ENCODE measurements at regions not wholly inside any gene's neighbourhood (a gene's known extent, or its start where the extent isn't known, plus 50 kb on each side); places are given as distances from the start of the nearest gene placed in this dataset.
A peak's percentile ranks its signal among the peaks of the same experiment; 100 is the strongest.
"Not testable (repeated sequence)": the region's sequence is repeated elsewhere in the genome, so short reads cannot be mapped to it uniquely, and the experiment has no call there.

DNA sequence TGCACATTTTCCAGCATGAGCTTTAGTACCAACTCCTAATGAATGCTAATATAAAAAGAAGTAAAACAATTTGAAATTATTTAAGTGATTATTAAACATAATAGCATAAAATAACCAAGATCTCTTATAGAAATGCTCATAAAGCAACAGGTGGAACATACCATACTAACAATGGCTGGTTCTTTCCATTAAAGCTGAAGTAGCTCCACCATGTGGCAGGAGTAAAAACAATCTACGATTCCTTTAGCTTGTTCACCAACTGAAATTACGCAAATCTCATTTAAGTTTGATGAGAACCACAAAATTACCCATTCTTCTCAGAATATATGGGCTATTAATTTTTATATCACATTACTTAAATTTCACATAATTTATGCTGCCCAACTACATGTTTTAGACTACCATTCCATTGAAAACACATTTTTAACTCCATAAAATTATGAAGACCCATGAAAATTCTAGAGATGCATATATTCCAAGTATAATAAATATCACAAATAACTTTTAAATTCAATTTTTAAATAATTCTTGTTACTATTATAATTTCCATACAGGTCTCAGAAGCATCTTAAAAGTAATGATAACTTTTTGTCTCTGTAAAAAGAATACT, 213.6 kb downstream of the DAD1 start:
- H3K27ac ChIP-seq = no peak overlapping the region
- TF ChIP-seq, protein P1, sequence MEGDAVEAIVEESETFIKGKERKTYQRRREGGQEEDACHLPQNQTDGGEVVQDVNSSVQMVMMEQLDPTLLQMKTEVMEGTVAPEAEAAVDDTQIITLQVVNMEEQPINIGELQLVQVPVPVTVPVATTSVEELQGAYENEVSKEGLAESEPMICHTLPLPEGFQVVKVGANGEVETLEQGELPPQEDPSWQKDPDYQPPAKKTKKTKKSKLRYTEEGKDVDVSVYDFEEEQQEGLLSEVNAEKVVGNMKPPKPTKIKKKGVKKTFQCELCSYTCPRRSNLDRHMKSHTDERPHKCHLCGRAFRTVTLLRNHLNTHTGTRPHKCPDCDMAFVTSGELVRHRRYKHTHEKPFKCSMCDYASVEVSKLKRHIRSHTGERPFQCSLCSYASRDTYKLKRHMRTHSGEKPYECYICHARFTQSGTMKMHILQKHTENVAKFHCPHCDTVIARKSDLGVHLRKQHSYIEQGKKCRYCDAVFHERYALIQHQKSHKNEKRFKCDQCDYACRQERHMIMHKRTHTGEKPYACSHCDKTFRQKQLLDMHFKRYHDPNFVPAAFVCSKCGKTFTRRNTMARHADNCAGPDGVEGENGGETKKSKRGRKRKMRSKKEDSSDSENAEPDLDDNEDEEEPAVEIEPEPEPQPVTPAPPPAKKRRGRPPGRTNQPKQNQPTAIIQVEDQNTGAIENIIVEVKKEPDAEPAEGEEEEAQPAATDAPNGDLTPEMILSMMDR (IDR thresholded peaks at IDR 0.05; ENCODE audit: low read depth, low read length) = peak; percentile 35; the same call in 1 of the 2 replicates
- peaks cover 47% of the 10 kb centered on the region for H3K27me3 ChIP-seq (ENCODE audit: insufficient read depth, low read depth, severe bottlenecking)
- no peaks in the 10 kb centered on the region for H3K36me3 ChIP-seq
- peak; percentile 16 for DNase-seq
- no peaks in the 10 kb centered on the region for H3K9me3 ChIP-seq (ENCODE audit: severe bottlenecking)
- H3K4me3 ChIP-seq (ENCODE audit: low read depth, low read length) = no peak overlapping the region

DNA sequence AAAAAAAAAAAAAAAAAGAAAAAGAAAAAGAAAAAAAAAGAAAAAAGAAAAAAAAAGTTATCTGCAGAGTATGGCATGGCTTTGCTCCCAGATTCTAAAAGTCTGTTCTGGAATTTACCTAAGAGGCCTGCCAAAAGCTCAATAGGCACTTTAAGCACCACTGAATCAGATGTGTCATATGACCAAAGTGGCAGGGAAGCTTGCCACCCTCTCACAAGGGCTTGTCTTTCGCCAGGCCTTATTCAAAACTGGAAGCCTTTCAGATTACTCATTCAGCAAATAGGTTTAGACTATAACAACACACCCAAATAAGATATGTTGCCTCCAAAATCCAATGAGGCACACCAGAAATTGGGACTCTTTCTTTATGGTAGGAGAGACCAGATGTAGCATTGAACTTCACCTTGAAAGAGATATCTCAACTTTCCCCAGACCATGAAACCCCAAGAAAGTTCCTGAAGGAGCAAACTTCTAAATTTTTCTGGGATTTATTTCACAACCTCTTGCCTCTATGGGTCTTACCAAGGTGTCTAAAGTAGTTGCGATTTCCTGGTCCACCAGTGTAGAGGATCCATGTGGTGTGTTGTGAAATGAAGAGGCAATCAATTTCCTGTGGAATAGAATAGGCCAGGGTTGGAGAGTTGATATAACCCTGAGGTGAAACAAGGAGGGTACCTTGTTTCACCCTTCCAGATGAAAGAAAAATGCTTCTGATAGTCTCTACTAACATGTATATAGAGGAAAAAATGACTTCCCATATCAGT, 218.8 kb downstream of the DAD1 start:
- Histone ChIP-seq H3K4me3 (ENCODE audit: low read depth, low read length) (no peak overlapping the region), H3K36me3 (no peaks in the 10 kb centered on the region), H3K27me3 (ENCODE audit: insufficient read depth, low read depth, severe bottlenecking) (peaks cover 26% of the 10 kb centered on the region), H3K27ac (no peak overlapping the region), H3K9me3 (ENCODE audit: severe bottlenecking) (no peaks in the 10 kb centered on the region)
- TF ChIP-seq, protein P1 (IDR thresholded peaks at IDR 0.05; ENCODE audit: low read depth, low read length) = no peak
- DNase-seq = no peak

GRCh38 chr14:22358726-22359125, 230.3 kb downstream of the DAD1 start:
- no peak overlapping the region for H3K4me3 ChIP-seq (ENCODE audit: low read depth, low read length)
- TF ChIP-seq, protein P1 (IDR thresholded peaks at IDR 0.05; ENCODE audit: low read depth, low read length) = no peak
- H3K9me3 ChIP-seq (ENCODE audit: severe bottlenecking) = no peaks in the 10 kb centered on the region
- H3K27me3 ChIP-seq (ENCODE audit: insufficient read depth, low read depth, severe bottlenecking) = peaks cover 27% of the 10 kb centered on the region
- H3K36me3 ChIP-seq = no peaks in the 10 kb centered on the region
- no peak overlapping the region for H3K27ac ChIP-seq
- no peak for DNase-seq

- not testable (repeated sequence) for H3K27ac ChIP-seq; H3K36me3 ChIP-seq; H3K9me3 ChIP-seq (ENCODE audit: severe bottlenecking)
Observed at GRCh38 chr14:22349281-22349680, 239.7 kb downstream of the DAD1 start.

GRCh38 chr14:22344673-22345072, 244.4 kb downstream of the DAD1 start:
- H3K4me3 ChIP-seq (ENCODE audit: low read depth, low read length) = no peak overlapping the region
- no peaks in the 10 kb centered on the region for H3K36me3 ChIP-seq
- TF ChIP-seq, protein P1 (IDR thresholded peaks at IDR 0.05; ENCODE audit: low read depth, low read length) = no peak
- no peak overlapping the region for H3K27ac ChIP-seq
- peaks cover 42% of the 10 kb centered on the region for H3K27me3 ChIP-seq (ENCODE audit: insufficient read depth, low read depth, severe bottlenecking)
- no peak for DNase-seq
- peaks cover 12% of the 10 kb centered on the region for H3K9me3 ChIP-seq (ENCODE audit: severe bottlenecking)

More at GRCh38 chr14:22349281-22349680, 239.7 kb downstream of the DAD1 start:
- DNase-seq; H3K4me3 ChIP-seq (ENCODE audit: low read depth, low read length): not testable (repeated sequence)
- H3K27me3 ChIP-seq (ENCODE audit: insufficient read depth, low read depth, severe bottlenecking) = peaks cover 23% of the 10 kb centered on the region

DNA sequence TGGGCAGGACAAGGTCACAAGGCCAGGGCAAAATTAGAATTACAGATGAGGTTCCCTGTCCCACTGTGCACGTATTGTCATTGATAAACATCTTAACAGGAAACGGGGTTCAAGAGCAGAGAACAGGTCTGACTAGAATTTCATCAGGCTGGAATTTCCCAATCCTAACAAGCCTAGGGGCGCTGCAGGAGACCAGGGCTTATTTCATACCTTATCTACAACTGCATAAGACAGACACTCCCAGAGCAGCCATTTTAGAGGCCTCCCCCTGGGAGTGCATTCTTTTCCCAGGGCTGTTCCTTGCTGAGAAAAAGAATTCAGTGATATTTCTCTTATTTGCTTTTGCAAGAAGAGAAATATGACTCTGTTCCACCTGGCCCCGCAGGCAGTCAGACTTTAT, 244.8 kb downstream of the DAD1 start:
- DNase-seq; H3K4me3 ChIP-seq (ENCODE audit: low read depth, low read length); H3K36me3 ChIP-seq; H3K27ac ChIP-seq: not testable (repeated sequence)
- peaks cover 12% of the 10 kb centered on the region for H3K9me3 ChIP-seq (ENCODE audit: severe bottlenecking)
- peaks cover 42% of the 10 kb centered on the region for H3K27me3 ChIP-seq (ENCODE audit: insufficient read depth, low read depth, severe bottlenecking)
